ENCODE measurements at regions not wholly inside any gene's neighbourhood (a gene's known extent, or its start where the extent isn't known, plus 50 kb on each side); places are given as distances from the start of the nearest gene placed in this dataset.
A peak's percentile ranks its signal among the peaks of the same experiment; 100 is the strongest.

DNA sequence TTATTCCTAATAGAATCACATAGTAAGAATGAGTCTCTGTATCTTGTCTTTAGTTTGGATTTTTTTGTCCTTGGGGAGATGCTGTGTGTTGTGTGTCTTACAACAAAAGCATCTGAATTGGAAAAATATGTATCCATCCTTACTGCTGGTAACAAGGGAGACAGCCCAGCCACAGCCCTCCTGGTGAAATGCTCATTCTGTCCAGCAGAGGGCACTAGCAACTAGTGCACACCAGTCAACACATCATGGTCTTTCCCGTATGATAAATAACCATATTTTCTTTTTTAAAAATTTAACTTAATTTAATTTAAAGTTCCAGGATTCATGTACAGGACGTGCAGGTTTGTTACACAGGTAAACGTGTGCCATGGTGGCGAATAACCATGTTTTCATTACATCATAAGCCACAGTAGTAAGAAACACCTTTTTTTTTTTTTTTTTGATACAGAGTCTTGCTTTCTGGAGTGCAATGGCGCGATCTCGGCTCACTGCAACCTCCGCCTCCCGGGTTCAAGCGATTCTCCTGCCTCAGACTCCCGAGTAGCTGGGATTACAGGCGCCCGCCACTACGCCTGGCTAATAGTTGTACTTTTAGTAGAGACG lies 245.1 kb downstream of the PTBP2 start:
- peak; percentile 84 for DNase-seq

DNA sequence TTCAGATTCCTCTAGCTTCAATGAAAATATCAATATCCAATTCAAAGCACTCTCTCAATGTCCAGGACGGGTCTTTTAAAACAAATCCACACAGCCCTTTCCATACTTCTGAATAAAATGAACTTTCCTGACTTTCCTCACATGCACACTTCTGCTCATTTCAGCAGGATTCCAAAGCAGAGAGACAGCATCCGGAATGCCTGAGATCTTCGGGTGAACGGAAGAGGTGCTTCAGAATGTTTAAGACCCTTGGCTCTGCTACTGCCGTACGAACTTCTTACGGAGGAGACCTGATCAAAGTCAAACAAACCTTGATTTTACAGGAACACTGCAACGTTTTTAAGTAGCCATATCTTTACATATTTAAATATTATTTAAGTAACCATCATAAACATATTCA lies 245.7 kb downstream of the PTBP2 start:
- DNase-seq = no peak

DNA sequence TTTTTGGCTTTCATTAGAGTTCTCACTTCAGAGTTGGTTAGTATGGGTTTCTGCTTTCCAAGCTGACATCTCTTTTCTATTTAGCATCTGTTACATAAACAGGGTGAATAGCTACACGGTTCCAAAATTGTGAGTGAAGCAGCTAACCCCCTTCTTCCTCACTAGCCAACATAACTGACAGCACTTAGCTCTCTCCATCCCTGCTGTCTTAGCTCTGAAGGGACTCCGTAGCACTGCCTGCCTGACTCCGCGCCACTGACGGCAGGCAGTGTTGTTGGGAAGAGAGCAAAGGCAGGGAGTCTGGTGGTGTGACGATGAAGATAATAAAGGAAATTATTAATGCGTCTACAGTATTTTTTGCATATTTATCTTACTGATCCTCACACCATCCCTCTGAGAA lies 247.0 kb downstream of the PTBP2 start:
- DNase-seq = no peak

DNA sequence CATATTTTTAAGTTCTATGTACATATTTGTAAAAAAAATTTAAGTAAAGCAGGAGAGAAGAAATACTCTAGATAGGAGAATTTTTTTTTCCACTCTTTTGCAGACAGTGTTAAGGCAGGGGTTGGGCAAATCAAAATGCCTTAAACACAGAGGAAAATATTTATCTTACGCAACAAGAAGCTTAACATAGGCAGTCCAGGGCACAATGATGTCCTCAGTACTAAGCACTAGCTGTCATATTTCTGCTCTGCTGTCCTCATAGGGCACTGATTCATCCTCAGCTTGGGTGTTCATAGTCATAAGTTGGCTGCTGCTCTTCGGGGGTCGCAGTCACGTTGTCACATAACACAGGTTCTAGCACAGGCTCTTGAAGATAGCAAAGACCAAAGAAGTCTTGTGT lies 247.4 kb downstream of the PTBP2 start:
- no peak for DNase-seq

DNA sequence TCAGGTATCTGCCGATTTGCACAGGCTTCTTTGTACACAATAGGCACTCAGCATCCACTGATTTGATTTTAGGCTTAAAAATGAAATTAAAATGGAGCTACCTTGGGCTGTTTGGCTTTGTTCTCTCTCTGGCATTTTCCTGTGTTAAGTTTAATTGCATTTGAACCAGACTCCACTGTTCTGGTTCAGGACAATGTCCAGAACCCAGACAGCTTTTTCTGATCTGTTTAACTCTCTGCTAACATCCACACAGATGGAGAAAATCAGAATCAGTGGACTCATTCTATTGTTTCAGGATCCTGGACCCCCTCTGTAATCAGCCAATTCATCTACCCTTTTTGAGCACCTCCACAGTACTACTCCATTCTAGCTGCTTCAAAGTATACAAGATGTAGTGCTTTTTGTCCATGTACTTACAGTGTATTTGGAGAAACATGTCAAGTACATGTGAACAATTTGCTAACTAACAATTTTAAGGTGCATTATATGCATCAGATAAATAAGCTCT lies 248.1 kb downstream of the PTBP2 start:
- DNase-seq = no peak

DNA sequence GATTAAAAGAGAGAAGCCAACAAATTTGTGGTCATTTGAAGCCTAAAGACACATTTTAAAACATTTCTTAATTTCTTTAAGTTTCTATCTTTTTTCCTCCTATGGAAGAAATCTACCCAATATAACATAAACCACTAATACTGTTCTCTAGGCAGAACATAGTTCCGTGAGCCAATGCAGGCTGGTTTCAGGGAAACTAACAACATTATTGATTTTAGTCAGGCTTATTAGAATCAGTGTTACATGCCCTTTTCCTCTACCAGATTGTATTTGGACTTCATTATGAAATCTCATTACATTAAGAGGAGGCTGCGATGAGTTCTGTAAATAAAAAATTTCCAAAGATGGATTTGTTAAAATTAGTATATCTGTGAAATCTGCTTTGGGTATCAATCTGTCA lies 249.9 kb downstream of the PTBP2 start:
- DNase-seq = no peak

DNA sequence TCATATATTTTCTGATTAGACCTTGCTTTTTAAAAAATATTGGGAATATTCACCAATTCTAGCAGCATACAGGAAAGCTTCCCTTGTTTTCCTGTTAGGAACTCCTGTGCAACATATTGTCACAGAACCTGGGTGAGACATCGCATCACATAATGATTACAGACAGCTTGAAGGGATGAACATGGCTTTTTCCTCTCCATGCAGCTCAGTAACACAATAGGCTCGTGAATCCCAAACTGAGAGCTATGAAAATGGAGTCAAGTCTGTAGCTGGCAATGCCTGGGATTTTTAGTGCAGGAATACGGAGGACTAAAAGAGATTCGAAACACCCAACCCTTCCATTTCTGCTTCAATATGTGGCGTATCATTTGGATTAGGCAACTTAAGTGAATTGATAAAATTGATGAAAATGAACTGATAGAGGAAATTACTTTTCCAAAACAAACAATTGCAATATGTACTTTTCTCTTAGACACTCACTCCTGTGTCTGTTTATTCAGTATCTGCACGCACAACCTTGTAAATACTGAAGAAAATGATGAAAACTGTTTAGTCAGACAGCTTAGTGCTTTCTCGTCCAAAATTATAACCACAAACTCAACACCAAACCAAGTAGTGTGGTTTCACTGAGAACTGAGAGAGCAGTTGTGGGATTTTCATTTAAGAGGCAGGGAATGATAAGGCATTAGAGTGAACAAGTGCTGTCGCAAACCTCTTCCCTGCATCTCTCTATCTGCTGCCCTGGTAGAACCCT lies 250.4 kb downstream of the PTBP2 start:
- DNase-seq = no peak

DNA sequence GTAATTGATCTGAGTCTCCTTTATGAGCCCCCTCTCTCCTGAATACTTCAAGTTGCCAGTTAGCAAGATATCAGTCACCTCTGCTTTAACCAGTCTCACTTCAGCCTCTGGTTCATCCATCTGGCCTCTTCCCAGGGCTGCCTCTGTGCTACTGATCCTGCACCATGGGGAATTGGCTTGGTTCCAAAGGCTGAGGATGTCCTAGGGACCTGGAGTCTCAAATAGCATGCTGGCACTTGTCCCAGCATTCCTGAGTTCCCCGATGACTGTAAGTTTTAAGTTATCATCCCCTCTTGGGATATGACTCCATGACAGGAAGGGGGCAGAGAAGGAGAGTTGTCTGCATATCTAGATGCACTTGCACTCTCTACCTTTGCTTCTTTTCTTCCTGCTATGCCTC lies 252.0 kb downstream of the PTBP2 start:
- DNase-seq = no peak

DNA sequence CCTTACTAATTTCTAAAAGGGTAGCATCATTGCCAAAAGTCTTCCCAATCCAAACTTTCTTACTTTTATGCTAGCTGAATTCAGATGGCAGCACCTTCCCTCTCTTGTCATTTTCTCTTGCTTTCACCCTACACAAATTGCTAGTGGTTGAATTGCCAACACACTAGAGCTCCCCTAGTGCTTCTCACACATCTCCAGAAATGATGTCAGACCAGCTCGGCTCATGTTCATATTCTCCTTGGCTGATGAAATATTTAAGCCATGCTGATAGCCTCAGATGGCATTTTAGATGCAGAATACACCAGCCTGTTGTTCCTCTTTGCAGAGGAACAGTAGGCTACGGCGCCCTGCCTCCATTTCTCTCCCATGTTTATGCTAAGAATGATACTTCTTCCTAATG lies 256.9 kb downstream of the PTBP2 start:
- DNase-seq = no peak

DNA sequence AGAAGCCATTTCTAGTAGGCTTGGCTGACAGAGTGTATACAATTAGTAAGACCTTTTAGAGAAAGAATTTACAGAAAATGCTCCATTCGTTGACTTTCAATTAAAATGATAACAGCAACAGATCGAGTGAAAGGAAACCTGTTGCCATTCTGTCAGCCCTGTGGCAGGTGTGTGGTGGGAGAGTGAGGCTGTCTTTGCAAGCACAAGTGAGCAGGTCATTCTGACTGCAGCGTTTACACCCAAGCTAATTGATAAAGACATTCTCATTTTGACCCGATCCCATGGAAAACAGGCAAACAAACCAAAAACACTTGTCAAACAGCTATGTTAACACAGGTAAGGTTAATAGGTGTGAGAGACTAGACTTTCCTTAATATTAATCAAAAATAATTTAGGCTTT lies 257.3 kb downstream of the PTBP2 start:
- no peak for DNase-seq

DNA sequence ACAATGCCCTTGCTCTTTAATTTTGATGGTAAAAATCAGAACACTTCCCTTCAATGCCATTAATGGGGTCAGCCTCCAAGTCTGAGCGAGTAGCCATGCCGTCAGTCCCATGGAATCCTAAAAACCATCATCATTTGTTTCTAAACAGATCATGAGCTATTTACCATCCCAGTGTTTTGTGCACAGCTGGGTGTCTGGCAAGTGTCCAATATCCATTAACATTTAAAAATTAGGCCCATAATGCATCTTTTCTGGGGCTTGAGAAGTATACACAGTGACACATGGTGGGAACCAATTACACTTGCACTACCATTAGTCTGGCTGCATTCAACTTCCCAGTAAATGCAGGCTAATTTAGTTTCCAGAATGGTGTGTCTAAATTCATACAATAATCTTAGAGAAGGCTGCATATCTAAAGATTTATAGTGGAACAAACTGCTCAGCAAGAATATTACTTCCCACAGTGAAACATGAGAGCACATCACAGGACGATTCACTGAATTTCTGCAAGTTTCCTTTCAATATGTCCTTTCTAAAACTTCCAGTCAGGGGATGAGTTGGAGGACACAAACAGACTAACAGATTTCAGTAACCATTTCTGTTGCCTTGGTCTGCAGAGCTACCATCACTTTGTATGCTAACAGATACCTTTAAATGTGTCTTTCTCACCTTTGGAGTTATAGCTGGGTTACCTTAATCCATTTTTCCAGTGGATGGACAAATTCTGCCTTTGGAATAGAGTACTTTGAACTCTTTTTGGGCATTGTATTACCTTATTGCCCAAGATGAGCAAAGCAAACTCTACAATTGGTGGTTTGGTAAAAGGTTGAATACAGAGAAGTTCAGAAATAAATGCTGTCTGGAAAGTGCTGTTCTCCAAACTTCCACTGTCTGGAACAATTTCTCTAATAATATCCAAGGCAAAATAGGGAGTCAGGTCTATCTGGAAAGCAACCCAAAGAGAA lies 258.0 kb downstream of the PTBP2 start:
- DNase-seq = no peak

DNA sequence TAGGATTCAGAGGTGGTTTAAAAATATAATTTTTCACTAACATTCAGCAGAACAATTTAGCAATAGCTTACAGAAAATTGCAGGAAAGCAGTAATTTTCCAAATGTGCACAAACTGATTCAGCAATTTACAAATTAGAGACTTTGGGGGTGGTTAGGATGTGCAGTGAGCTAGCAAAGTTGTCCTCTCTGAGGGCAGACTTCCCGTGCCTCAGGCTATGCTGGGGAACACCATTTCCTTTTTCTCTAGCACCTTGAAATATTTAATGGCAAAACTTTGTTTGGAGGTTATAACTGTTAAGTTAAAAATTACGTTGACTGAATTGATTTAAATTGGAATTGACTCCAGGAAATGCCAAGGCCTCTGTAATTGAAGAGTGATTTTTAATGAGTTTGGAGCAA lies 258.9 kb downstream of the PTBP2 start:
- DNase-seq = no peak

DNA sequence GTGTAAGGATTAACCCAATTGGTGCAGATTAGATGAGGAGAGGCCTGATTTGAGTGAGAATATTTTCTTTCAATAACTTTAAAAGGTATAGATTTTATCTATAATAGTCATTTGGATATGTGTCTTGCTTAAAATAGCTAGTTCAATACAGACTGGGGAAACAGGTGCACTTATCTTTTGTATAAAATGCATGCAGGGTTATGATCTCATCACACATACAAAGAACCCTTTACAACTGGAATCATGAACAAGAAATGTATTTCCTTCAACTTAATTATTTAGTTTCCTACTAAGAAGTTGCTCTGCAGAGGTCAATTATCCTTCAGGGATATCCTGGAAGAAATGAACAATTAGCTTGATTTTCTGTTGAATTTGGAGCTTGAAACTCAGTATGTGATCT lies 259.6 kb downstream of the PTBP2 start:
- no peak for DNase-seq

DNA sequence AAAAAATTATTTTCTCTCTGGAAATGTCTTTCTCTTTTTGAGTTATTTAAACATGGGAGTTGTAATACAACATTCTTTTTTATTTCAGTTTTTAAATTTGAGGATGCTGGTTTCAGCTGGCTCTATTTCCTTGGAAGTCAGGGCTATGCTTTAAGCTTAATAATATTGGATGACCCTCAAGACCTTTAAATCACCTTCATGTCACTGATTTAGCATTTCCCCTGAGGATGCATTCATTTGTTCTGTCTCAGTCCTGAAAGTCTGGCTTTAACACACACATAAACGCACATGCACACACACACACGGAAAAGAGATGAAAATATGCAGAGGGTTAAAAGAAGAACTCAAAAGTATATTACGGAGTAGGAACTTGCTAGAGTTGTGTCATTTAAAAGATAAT lies 260.5 kb downstream of the PTBP2 start:
- DNase-seq = no peak

DNA sequence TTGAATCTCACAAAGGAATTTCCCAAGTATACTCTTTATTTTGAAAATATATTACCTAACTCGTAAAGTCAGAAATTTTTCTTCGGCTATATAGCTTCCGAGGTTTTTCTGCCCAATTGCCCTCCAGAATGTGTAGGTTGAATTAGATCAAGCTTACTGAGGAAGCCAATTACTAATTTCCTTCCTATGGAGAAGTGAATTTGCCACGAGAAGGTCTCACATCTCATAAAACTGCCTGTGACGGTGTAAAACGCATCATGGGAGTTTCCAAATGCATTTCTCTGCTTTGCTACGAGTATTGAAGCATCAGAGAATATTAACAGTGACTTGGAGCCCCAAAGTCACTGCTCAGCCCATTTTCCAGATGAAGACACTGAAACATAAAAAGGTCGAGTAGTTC lies 262.3 kb downstream of the PTBP2 start:
- DNase-seq = no peak

DNA sequence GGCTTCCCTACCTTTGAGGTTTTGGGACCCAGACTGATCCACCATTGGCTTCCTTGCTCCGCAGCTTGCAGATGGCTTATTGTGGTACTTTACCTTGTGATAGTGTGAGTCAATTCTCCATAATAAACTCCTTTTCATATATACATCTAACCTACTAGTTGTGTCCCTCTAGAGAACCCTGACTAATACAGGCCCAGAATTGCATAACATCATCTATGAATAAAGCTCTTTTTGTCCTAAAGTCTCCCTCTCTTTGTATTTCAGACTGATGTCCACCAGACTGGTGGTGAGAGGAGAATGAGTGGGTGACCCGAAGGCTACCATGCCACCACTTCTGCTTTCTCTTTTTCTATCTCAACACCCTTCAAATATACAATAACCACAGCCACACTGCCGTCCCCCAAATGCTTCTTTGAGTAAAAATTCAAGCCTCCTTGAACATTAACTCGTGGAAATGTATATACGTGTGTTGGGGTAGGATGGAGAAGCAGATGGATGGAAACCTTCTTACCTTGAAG lies 265.7 kb downstream of the PTBP2 start:
- no peak for DNase-seq

DNA sequence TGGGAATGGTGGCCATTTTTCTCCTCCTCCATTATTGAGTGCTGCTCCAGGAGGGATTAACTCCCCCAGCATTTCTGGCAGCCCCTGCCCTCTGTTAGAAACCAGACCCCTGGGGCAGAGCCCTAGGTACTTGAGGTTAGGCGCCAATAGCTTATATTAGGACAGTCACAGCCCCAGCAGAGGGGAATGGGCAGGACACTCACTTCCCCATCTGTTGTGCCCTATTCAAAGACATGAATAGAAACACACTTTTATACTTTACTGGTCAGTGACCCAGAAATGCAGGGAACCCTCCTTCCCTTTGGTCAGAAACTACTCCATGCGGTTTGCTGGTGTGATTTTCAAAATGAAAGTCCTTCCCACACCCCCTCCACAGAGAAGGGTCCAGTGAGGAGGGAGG lies 267.7 kb downstream of the PTBP2 start:
- DNase-seq = no peak

DNA sequence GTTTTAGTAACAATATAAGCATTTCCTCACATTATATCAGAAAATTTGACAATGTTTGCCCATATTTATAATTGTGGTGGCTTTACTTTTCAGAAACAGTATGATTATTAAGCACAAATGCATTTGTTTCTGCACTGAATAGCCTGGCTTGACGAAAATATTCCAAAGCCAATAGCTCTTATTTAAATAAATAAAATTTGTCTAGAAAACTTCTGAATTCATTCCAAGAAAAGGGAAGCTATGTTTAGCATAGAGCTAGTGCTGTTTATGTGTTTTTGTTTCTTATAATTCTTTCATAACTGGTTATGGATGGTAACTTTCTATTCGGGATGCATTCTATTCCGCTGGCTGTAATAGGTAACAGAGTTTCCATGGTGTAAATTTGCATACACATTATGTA lies 268.6 kb downstream of the PTBP2 start:
- DNase-seq = no peak

DNA sequence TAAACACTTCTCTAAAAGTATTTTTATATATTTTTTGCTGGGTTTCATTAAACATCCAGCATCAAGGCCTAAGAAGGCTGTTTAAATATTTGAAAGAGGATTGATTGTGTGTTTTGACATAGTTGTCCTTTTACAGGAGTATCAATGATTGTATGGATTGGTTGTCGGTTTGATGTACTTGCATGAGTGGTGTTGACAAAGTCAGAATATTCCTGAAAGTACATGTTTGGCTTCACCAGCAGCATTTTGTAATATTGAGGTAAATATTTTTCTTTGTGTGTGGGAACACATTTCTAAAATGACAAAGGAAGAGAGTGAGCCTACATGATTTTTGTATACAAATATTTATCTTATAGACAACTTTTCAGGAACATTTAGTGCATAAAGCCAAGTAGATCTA lies 269.7 kb downstream of the PTBP2 start:
- DNase-seq = no peak

DNA sequence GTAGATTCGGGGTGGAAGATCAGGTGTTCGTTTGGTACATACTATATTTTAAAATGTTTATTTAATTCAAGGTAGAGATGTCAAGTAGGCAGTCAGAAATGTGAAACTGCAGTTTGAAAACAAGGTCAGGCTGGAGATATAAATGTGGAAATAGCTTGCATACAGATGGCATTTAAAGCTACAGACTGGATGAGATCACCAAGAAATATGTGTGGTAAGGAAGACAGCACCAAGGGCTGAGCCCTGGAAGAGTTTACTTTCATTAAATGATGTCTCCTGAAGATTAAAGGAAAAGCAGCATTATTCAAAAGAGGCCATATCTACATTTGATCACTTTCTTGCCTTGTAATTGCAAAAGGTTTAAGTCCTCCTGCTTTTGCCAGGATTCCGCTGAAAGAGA lies 271.3 kb downstream of the PTBP2 start:
- no peak for DNase-seq

DNA sequence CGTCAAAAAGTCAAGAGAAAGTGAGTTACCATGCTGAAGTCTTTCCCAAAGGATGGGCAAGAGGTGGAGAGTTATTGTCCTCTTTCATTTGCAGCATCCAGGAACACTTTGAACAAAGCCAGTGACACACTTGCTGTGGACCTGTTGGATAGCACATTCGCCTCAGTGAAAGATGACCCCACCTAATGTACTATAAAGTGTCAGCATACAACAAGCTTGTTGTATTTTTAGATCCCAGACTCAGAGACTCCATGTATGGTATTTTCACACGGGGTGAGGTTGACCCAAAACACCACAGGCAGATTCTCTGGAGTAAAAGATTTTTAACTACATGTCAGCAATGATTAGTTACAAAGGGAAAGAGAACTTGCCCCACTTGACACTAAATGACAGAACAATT lies 273.8 kb downstream of the PTBP2 start:
- DNase-seq = no peak

DNA sequence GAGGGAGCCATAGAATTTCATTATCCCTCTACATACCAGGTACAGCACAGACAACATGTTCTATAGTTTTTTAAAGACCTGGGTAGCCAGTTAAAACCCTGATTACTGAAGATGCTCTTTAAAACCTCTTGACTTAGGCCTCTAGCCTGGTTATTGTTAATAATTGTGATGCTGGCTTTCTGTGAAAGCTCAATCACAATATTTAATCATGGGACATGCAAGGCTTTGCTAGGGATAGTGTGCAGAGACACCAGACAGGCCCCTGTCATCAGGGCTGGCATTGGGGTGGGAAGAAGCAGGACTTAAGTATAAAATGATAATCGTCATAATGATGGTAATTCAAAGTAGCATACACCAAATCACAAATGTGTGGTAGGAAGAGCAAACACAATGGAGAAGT lies 274.4 kb downstream of the PTBP2 start:
- DNase-seq = no peak

DNA sequence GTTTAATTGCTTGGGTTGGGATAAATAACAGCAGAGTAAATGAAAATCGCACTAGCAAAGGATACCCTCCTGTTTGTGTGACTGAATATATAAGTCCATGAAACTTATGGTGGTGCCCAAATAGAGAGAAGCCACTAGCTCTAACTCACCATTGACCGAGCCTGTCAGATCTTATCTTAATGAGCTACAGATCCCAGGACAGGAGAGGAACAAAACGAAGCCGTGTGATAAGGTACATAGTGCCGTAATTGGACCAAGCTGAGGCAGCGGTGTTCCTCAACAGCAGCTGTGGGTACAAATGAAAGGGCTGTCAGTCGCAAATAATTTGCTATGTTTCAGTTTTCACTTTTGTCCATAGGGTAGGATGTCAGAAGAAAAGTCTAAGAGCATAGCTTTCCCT lies 276.1 kb downstream of the PTBP2 start:
- DNase-seq = no peak

DNA sequence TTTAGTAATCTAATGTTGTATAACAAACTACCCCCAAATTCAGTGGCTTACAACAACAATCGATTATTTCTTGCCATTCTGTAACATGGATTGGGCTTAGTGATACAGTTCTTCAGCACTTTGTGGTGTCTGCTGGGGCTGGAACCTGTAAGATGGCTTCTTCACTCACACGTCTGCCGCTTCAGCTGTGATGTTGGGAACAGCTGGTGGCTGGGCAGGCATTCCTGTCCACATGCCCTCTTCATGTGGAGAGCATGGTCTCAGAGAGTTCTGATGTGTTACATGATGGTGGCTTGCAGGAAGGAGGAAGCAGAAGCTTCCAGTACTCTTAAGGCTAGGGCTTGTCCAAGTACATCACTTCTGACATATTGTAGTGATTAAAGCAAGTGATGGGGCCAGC lies 276.9 kb downstream of the PTBP2 start:
- DNase-seq = no peak
